ENCODE measurements at regions not wholly inside any gene's neighbourhood (a gene's known extent, or its start where the extent isn't known, plus 50 kb on each side); places are given as distances from the start of the nearest gene placed in this dataset.
"Not testable (repeated sequence)": the region's sequence is repeated elsewhere in the genome, so short reads cannot be mapped to it uniquely, and the experiment has no call there.

GRCh38 chr5:77907786-77908185, 131.6 kb upstream of the TBCA start:
- DNase-seq: no peak
- no peaks in the 10 kb centered on the region for H3K27me3 ChIP-seq (ENCODE audit: insufficient read depth, low read depth, severe bottlenecking)
- no peak overlapping the region for H3K27ac ChIP-seq
- no peaks in the 10 kb centered on the region for H3K9me3 ChIP-seq (ENCODE audit: severe bottlenecking)
- H3K36me3 ChIP-seq: no peaks in the 10 kb centered on the region
- H3K4me3 ChIP-seq (ENCODE audit: low read depth, low read length): no peak overlapping the region
- no peak for TF ChIP-seq CTCF (IDR thresholded peaks at IDR 0.05; ENCODE audit: low read depth, low read length)

- TF ChIP-seq CTCF (IDR thresholded peaks at IDR 0.05; ENCODE audit: low read depth, low read length): no peak
- no peak overlapping the region for H3K4me3 ChIP-seq (ENCODE audit: low read depth, low read length)
- H3K27ac ChIP-seq: no peak overlapping the region
- no peaks in the 10 kb centered on the region for H3K9me3 ChIP-seq (ENCODE audit: severe bottlenecking)
- no peaks in the 10 kb centered on the region for H3K27me3 ChIP-seq (ENCODE audit: insufficient read depth, low read depth, severe bottlenecking)
- DNase-seq: no peak
- H3K36me3 ChIP-seq: no peaks in the 10 kb centered on the region
These were observed 130.7 kb upstream of the TBCA start for GRCh38 chr5:77906806-77907205.

- TF ChIP-seq CTCF (IDR thresholded peaks at IDR 0.05; ENCODE audit: low read depth, low read length): no peak
- Histone ChIP-seq H3K27ac (no peak overlapping the region), H3K27me3 (ENCODE audit: insufficient read depth, low read depth, severe bottlenecking) (no peaks in the 10 kb centered on the region), H3K9me3 (ENCODE audit: severe bottlenecking) (no peaks in the 10 kb centered on the region), H3K4me3 (ENCODE audit: low read depth, low read length) (no peak overlapping the region), H3K36me3 (no peaks in the 10 kb centered on the region)
- DNase-seq: no peak
These were observed 128.2 kb upstream of the TBCA start for GRCh38 chr5:77904362-77904761.

- no peak for DNase-seq
- H3K27ac ChIP-seq: no peak overlapping the region
- H3K36me3 ChIP-seq: no peaks in the 10 kb centered on the region
- H3K4me3 ChIP-seq (ENCODE audit: low read depth, low read length): no peak overlapping the region
- no peaks in the 10 kb centered on the region for H3K27me3 ChIP-seq (ENCODE audit: insufficient read depth, low read depth, severe bottlenecking)
- TF ChIP-seq CTCF (IDR thresholded peaks at IDR 0.05; ENCODE audit: low read depth, low read length): no peak
- no peaks in the 10 kb centered on the region for H3K9me3 ChIP-seq (ENCODE audit: severe bottlenecking)
These were observed 124.6 kb upstream of the TBCA start for GRCh38 chr5:77900691-77901090.

- no peak for TF ChIP-seq CTCF (IDR thresholded peaks at IDR 0.05; ENCODE audit: low read depth, low read length)
- no peak overlapping the region for H3K27ac ChIP-seq
- no peak overlapping the region for H3K4me3 ChIP-seq (ENCODE audit: low read depth, low read length)
- H3K27me3 ChIP-seq (ENCODE audit: insufficient read depth, low read depth, severe bottlenecking): no peaks in the 10 kb centered on the region
- no peak for DNase-seq
- no peaks in the 10 kb centered on the region for H3K9me3 ChIP-seq (ENCODE audit: severe bottlenecking)
- no peaks in the 10 kb centered on the region for H3K36me3 ChIP-seq
These were observed 122.2 kb upstream of the TBCA start for GRCh38 chr5:77898385-77898784.

GRCh38 chr5:77896338-77896737, 120.2 kb upstream of the TBCA start:
- Histone ChIP-seq H3K36me3 (no peaks in the 10 kb centered on the region), H3K4me3 (ENCODE audit: low read depth, low read length) (no peak overlapping the region), H3K27me3 (ENCODE audit: insufficient read depth, low read depth, severe bottlenecking) (no peaks in the 10 kb centered on the region), H3K27ac (no peak overlapping the region), H3K9me3 (ENCODE audit: severe bottlenecking) (no peaks in the 10 kb centered on the region)
- no peak for TF ChIP-seq CTCF (IDR thresholded peaks at IDR 0.05; ENCODE audit: low read depth, low read length)
- no peak for DNase-seq

- not testable (repeated sequence) for H3K27me3 ChIP-seq (ENCODE audit: insufficient read depth, low read depth, severe bottlenecking); H3K36me3 ChIP-seq; DNase-seq; H3K27ac ChIP-seq; H3K9me3 ChIP-seq (ENCODE audit: severe bottlenecking); H3K4me3 ChIP-seq (ENCODE audit: low read depth, low read length)
These were observed 118.0 kb upstream of the TBCA start for GRCh38 chr5:77894103-77894502.

All from WERI-Rb-1 (cell line).